ENCODE measurements at regions not wholly inside any gene's neighbourhood (a gene's known extent, or its start where the extent isn't known, plus 50 kb on each side); places are given as distances from the start of the nearest gene placed in this dataset.

DNA sequence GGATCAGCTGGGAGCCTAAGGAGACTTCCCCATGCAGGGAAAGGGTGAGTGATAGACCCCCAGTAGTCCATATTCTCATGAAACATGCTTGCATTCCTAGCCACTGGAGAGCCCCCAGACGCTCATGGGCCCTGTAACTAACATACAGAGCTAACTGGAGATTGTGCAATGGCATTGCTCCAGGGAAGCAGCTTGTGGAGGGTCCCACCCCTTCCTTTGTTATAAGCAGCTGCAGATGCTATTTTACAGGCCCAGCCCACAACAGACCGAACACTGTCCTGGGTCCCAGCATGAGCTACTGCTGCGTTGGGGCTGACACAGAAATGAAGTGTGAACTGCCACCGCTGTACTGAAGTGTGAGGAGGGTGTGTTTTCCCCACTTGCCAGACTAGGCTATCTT lies 1465.7 kb upstream of the DIAPH2 start:
- no peak for FAIRE-seq
- Histone ChIP-seq H3K27ac (ENCODE audit: extremely low read length, insufficient read depth, low read length) (no peak overlapping the region), H3K4me1 (ENCODE audit: insufficient read depth, low read length) (no peaks in the 10 kb centered on the region), H3K79me2 (ENCODE audit: insufficient read depth, low read length) (no peaks in the 10 kb centered on the region), H3K27me3 (ENCODE audit: control insufficient read depth in 1 of 2, insufficient read depth in 2 of 2, low read length in 2 of 2) (no peaks in the 10 kb centered on the region), H3K9me3 (ENCODE audit: low read length) (no peaks in the 10 kb centered on the region), H2AFZ (ENCODE audit: low read length) (no peak overlapping the region), H3K4me2 (ENCODE audit: low read depth, low read length) (no peak overlapping the region), H3K4me3 (replicated peaks in 1 of 3; ENCODE audit: insufficient read depth in 1 of 3, low read depth in 2 of 3, low read length in 3 of 3) (no peak overlapping the region), H4K20me1 (ENCODE audit: insufficient read depth, low read length) (no peaks in the 10 kb centered on the region), H3K9ac (ENCODE audit: insufficient read depth, low read depth, low read length) (no peak overlapping the region), H3K36me3 (replicated peaks in 1 of 2; ENCODE audit: control insufficient read depth in 1 of 2, insufficient read depth in 2 of 2, low read length in 2 of 2) (no peaks in the 10 kb centered on the region)
- TF ChIP-seq ZBTB7A (CRISPR knock-in tag; IDR thresholded peaks at IDR 0.05) (no peak), ZNF432 (CRISPR knock-in tag; IDR thresholded peaks at IDR 0.05; ENCODE audit: borderline replicate concordance) (no peak)
- no peak for DNase-seq (ENCODE audit: low spot score)
- POLR2A ChIA-PET, result no interaction called here
- ATAC-seq, result no peak
- BruUV-seq (replicated peaks), result no TSS peak
- WGBS (ENCODE audit: low lambda C conversion rate), result no CpG with 5 or more reads among the region's 4 CpGs
- intact Hi-C loops (cut with micrococcal nuclease; ENCODE audit: unreplicated experiment), result no loop called here
- in situ Hi-C loops (cut with HindIII; ENCODE audit: extremely low pct_ligation_motif_present, low pct_unique_long_range_greater_than_20kb), result no loop called here
- CTCF ChIA-PET (ENCODE audit: low intra/inter-chr PET ratio, low total read pairs), result no interaction called here

DNA sequence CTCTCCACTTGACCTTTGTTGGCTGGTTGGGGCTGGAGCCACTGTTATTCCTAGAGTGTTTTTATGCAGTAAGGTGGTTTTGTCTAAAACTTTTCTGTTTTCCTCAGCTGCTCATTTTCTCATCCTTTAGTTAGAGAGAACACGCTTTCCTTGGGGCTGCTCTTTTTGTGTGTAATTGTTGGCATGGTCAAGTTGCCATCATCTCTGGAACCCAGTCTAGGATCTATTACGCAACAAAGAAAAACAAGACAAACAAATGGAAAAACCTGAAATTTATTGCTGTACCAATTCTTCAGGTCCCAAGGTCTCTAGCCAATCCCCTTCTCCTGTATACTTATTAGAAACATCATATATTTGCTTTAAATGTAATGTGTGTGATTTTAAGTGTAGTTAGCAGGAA lies 1436.3 kb upstream of the DIAPH2 start:
- Histone ChIP-seq H4K20me1 (ENCODE audit: insufficient read depth, low read length) (no peaks in the 10 kb centered on the region), H2AFZ (ENCODE audit: low read length) (no peak overlapping the region), H3K27me3 (ENCODE audit: control insufficient read depth in 1 of 2, insufficient read depth in 2 of 2, low read length in 2 of 2) (no peaks in the 10 kb centered on the region), H3K9me3 (ENCODE audit: low read length) (no peaks in the 10 kb centered on the region), H3K27ac (ENCODE audit: extremely low read length, insufficient read depth, low read length) (no peak overlapping the region), H3K4me1 (ENCODE audit: insufficient read depth, low read length) (no peaks in the 10 kb centered on the region), H3K4me3 (replicated peaks in 1 of 3; ENCODE audit: insufficient read depth in 1 of 3, low read depth in 2 of 3, low read length in 3 of 3) (no peak overlapping the region), H3K4me2 (ENCODE audit: low read depth, low read length) (no peak overlapping the region), H3K36me3 (replicated peaks in 1 of 2; ENCODE audit: control insufficient read depth in 1 of 2, insufficient read depth in 2 of 2, low read length in 2 of 2) (no peaks in the 10 kb centered on the region), H3K79me2 (ENCODE audit: insufficient read depth, low read length) (no peaks in the 10 kb centered on the region), H3K9ac (ENCODE audit: insufficient read depth, low read depth, low read length) (no peak overlapping the region)
- intact Hi-C loops (cut with micrococcal nuclease; ENCODE audit: unreplicated experiment), result no loop called here
- BruUV-seq (replicated peaks), result no TSS peak
- FAIRE-seq (no peak), ATAC-seq (no peak), DNase-seq (ENCODE audit: low spot score) (no peak)
- TF ChIP-seq CEBPB (IDR thresholded peaks at IDR 0.05; ENCODE audit: borderline replicate concordance, low read depth, low read length) (peak; percentile 60; the same call in 1 of the 2 replicates), GPN1 (CRISPR knock-in tag; IDR thresholded peaks at IDR 0.05; ENCODE audit: borderline replicate concordance) (no peak)
- CTCF ChIA-PET (ENCODE audit: low intra/inter-chr PET ratio, low total read pairs), result no interaction called here
- WGBS (ENCODE audit: low lambda C conversion rate), result 50% methylated on average over 2 of the region's 2 CpGs
- in situ Hi-C loops (cut with HindIII; ENCODE audit: extremely low pct_ligation_motif_present, low pct_unique_long_range_greater_than_20kb), result no loop called here
- POLR2A ChIA-PET, result no interaction called here

All from HepG2 (cell line).